ENCODE measurements at regions not wholly inside any gene's neighbourhood (a gene's known extent, or its start where the extent isn't known, plus 50 kb on each side); places are given as distances from the start of the nearest gene placed in this dataset.

DNA sequence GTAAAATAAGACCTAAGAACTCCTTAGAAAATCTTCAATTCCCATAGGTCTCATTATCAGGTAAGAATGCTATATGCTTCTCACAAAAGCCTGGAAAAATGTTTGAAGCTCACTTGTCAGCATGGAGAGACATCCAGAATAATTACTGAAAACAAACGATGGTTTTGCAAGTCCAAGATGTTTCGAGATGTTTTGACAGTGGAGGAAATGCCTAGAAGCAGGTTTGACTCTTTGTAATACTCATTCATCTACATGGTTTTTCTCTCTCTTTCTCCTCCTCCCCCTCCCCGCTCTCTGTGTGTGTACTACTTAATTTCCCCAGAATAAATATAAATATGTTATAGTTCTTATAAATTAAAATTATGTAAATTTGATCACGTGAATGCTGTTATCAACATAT is 131.9 kb upstream of the NR3C2 start:
- TF ChIP-seq GTF2F1 (IDR thresholded peaks at IDR 0.05; ENCODE audit: borderline replicate concordance, low read depth, low read length): no peak
- TF ChIP-seq, protein P1, sequence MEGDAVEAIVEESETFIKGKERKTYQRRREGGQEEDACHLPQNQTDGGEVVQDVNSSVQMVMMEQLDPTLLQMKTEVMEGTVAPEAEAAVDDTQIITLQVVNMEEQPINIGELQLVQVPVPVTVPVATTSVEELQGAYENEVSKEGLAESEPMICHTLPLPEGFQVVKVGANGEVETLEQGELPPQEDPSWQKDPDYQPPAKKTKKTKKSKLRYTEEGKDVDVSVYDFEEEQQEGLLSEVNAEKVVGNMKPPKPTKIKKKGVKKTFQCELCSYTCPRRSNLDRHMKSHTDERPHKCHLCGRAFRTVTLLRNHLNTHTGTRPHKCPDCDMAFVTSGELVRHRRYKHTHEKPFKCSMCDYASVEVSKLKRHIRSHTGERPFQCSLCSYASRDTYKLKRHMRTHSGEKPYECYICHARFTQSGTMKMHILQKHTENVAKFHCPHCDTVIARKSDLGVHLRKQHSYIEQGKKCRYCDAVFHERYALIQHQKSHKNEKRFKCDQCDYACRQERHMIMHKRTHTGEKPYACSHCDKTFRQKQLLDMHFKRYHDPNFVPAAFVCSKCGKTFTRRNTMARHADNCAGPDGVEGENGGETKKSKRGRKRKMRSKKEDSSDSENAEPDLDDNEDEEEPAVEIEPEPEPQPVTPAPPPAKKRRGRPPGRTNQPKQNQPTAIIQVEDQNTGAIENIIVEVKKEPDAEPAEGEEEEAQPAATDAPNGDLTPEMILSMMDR (IDR thresholded peaks at IDR 0.05; ENCODE audit: control extremely low read depth in 1 of 3, insufficient read depth in 1 of 3, low read depth in 1 of 3, low read length in 3 of 3): no peak
- TF ChIP-seq RAD21 (IDR thresholded peaks at IDR 0.05 in 1 of 2, conservative IDR thresholded peaks at IDR 0.05 in 1 of 2; ENCODE audit: low read depth in 2 of 2, low read length in 2 of 2): no peak
- no peak for TF ChIP-seq GABPA (IDR thresholded peaks at IDR 0.05; ENCODE audit: borderline replicate concordance, insufficient read depth, low read length)
- TF ChIP-seq MAFK (IDR thresholded peaks at IDR 0.05; ENCODE audit: low read depth, low read length): no peak
- no peak for TF ChIP-seq POLR2AphosphoS5 (IDR thresholded peaks at IDR 0.05; ENCODE audit: low read depth, low read length)
- TF ChIP-seq POLR2A (IDR thresholded peaks at IDR 0.05; ENCODE audit: control extremely low read depth in 1 of 2, low read depth in 2 of 2, low read length in 2 of 2): no peak
- no peak for TF ChIP-seq EZH2 (IDR thresholded peaks at IDR 0.05; ENCODE audit: low read depth, low read length, severe bottlenecking)

Data from H1 (cell line).